ENCODE measurements at regions not wholly inside any gene's neighbourhood (a gene's known extent, or its start where the extent isn't known, plus 50 kb on each side); places are given as distances from the start of the nearest gene placed in this dataset.

GRCh38 chr7:21221130-21221529 lies 206.8 kb upstream of the SP4 start:
- DNase-seq (ENCODE audit: low spot score): no peak

GRCh38 chr7:21238400-21239116 lies 189.3 kb upstream of the SP4 start:
- DNase-seq (ENCODE audit: low spot score): no peak

- DNase-seq (ENCODE audit: low spot score): no peak
Observed at GRCh38 chr7:21243265-21243664, 184.6 kb upstream of the SP4 start.

GRCh38 chr7:21251151-21251800 lies 176.6 kb upstream of the SP4 start:
- DNase-seq (ENCODE audit: low spot score): no peak

GRCh38 chr7:21253740-21254687 lies 173.9 kb upstream of the SP4 start:
- no peak for DNase-seq (ENCODE audit: low spot score)

- no peak for DNase-seq (ENCODE audit: low spot score)
Observed at GRCh38 chr7:21256310-21256877, 171.5 kb upstream of the SP4 start.

GRCh38 chr7:21260939-21261338 lies 166.9 kb upstream of the SP4 start:
- no peak for DNase-seq (ENCODE audit: low spot score)

- no peak for DNase-seq (ENCODE audit: low spot score)
Observed at GRCh38 chr7:21261627-21262594, 166.0 kb upstream of the SP4 start.

- no peak for DNase-seq (ENCODE audit: low spot score)
Observed at GRCh38 chr7:21269021-21269420, 158.9 kb upstream of the SP4 start.

- DNase-seq (ENCODE audit: low spot score): no peak
Observed at GRCh38 chr7:21276471-21277035, 151.3 kb upstream of the SP4 start.

- DNase-seq (ENCODE audit: low spot score): no peak
Observed at GRCh38 chr7:21278944-21279343, 148.9 kb upstream of the SP4 start.

- no peak for DNase-seq (ENCODE audit: low spot score)
Observed at GRCh38 chr7:21281193-21281592, 146.7 kb upstream of the SP4 start.

- no peak for DNase-seq (ENCODE audit: low spot score)
Observed at GRCh38 chr7:21293771-21294170, 134.1 kb upstream of the SP4 start.

- DNase-seq (ENCODE audit: low spot score): no peak
Observed at GRCh38 chr7:21299766-21300165, 128.1 kb upstream of the SP4 start.

GRCh38 chr7:21300692-21301091 lies 127.2 kb upstream of the SP4 start:
- DNase-seq (ENCODE audit: low spot score): no peak

GRCh38 chr7:21304808-21305375 lies 123.0 kb upstream of the SP4 start:
- no peak for DNase-seq (ENCODE audit: low spot score)

- DNase-seq (ENCODE audit: low spot score): no peak
Observed at GRCh38 chr7:21305455-21306235, 122.2 kb upstream of the SP4 start.

- no peak for DNase-seq (ENCODE audit: low spot score)
Observed at GRCh38 chr7:21314954-21315353, 112.9 kb upstream of the SP4 start.
